ENCODE measurements at regions not wholly inside any gene's neighbourhood (a gene's known extent, or its start where the extent isn't known, plus 50 kb on each side); places are given as distances from the start of the nearest gene placed in this dataset.
"Not testable (repeated sequence)": the region's sequence is repeated elsewhere in the genome, so short reads cannot be mapped to it uniquely, and the experiment has no call there.

GRCh38 chr15:63434576-63435186, 53.0 kb upstream of the CA12 start:
- DNase-seq (ENCODE audit: low read depth, low spot score): no peak

DNA sequence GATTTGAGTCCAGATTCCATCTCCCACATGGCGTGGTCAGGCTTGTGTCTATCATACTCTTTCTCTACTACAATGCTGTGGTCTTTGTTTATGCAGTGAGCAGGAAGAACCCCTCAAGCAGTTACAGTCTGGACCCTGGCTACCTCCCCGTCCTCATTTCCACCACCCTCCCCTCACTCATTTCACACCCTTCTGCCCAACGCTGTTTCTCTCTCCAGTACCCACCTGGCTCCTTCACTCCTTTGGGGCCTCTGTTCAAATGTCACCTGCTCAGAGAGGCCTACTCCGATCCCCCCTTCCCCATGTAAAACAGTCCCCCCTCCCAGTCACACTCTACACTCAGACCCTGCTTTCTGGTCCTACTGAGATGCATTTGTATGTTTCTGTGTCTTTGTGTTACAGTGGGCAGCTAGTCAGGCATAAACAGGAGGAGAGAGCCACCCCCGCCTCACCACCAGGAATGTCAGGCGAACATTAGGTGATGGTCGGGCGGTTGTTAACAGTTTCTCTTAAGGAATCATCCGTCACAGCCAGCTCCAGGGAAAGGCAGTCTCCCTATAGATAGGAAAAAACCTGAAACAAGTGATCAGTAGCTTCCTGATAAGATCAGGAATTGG, 53.7 kb upstream of the CA12 start:
- DNase-seq (ENCODE audit: low read depth, low spot score): no peak

GRCh38 chr15:63436341-63436740, 54.7 kb upstream of the CA12 start:
- DNase-seq (ENCODE audit: low read depth, low spot score): no peak

- DNase-seq (ENCODE audit: low read depth, low spot score): peak; percentile 88
Measured at GRCh38 chr15:63436872-63437375, 55.3 kb upstream of the CA12 start.

GRCh38 chr15:63439536-63440264, 58.1 kb upstream of the CA12 start:
- DNase-seq (ENCODE audit: low read depth, low spot score): no peak

DNA sequence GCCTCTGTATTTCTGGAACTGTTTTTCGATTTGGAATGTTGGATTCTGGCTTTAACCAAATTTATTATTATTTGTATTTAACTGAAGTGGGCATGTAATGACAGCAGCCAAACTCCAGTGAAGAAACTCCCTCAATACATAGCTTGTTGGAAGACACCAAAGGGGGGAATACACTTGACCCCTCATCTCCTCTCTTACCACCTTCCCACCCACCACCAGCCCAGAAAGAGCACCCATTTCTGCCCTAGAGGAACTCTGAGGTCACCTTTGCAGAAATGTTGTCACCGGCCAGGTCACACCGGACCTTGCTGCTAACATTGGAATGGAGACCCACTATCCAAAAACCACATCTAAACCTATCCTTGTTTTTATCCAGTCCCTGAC, 58.6 kb upstream of the CA12 start:
- no peak for DNase-seq (ENCODE audit: low read depth, low spot score)

- no peak for DNase-seq (ENCODE audit: low read depth, low spot score)
Measured at GRCh38 chr15:63440756-63441155, 59.1 kb upstream of the CA12 start.

- no peak for DNase-seq (ENCODE audit: low read depth, low spot score)
Measured at GRCh38 chr15:63441266-63441665, 59.6 kb upstream of the CA12 start.

GRCh38 chr15:63442080-63442479, 60.4 kb upstream of the CA12 start:
- DNase-seq (ENCODE audit: low read depth, low spot score): no peak

DNA sequence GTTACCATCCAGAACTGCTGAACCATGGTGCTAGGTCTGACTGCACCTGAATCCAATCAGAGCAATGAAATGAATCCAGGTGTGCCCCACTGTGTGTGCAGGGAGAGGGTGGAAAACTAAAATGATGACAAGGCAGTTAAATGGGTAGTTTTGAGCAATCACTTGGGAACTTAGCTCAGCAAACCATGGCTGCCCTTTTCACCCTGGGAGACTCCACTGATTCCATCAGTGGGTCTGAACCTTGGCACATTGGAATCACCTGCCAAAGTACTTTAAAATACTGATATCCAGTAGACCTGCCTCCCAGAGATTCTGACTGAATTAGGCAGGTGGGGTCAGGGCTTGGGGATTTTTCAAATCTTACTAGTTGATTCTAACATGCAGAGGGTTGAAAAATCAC, 59.8 kb upstream of the USP3 start:
- no peak for DNase-seq (ENCODE audit: low read depth, low spot score)

DNA sequence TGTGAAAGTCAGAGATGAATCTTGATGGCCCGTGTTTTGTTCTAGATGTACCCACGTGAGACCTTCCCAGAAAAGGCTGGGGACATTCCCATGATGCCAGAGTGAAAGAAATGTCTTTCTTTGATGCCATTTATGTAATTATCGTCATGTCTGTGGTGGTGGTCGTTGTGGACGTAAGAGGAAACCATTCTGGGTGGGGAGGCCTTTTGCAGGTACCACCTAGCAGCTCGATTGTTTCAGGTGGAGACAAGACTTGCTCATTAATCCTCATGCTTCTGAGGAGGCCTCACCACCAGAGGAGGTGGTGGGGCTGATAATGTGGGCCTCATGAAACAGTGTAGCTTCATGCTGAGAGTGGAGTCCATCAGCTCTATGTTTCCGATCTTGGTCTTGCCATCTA, 58.1 kb upstream of the USP3 start:
- DNase-seq (ENCODE audit: low read depth, low spot score): no peak

DNA sequence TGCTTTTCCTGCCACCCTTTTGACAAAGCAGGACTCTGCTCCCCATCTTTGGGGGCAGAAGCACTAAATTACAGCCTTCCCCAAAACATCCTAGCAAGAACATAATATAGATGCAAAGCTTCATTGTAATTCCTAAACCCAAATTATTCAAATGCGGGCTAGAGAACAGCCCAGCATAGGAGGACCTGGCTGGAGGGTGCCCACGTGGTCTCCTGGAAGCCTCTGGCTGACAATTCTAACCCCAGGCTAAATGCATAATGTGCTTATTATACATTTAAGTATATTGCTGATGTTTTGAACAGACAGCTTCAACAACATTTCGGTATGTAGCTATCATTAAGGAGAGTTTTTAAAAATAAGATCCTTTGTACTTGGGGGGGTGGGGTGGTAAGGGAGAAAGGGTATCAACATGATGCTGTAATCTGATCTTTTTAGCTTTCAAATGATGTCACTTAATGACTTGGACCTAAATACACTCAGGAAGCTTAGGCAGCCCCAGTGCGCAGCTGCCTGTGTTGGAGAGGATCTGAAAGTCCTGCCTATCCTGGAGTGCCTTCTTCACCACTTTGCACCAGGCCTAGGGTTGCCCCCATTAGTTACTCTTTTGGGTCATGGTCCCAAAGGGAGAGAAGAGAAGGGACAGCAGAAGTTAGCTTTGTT, 57.2 kb upstream of the USP3 start:
- no peak for DNase-seq (ENCODE audit: low read depth, low spot score)

- DNase-seq (ENCODE audit: low read depth, low spot score): no peak
Measured at GRCh38 chr15:63448266-63448665, 56.1 kb upstream of the USP3 start.

- DNase-seq (ENCODE audit: low read depth, low spot score): not testable (repeated sequence)
Measured at GRCh38 chr15:63448872-63449555, 55.4 kb upstream of the USP3 start.

DNA sequence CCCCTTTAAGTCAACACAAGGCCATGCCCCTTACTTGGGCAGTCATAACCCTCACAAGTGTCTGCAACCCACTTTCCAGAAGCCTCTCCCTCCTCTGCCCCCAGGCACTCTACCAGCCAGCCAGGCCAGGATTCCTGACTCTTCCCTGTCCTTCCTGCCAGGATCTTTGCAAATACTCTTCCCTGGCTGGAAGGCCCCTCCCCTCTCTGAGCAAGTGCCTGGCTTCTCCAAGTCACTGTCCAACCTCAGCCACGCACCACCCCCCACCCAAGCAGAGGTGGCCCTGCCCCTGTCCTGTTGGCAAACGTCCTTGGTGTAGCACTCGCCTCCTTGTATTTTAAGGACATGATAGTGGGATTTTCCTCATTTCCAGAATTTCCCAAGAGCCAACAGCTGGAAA, 54.7 kb upstream of the USP3 start:
- no peak for DNase-seq (ENCODE audit: low read depth, low spot score)

DNA sequence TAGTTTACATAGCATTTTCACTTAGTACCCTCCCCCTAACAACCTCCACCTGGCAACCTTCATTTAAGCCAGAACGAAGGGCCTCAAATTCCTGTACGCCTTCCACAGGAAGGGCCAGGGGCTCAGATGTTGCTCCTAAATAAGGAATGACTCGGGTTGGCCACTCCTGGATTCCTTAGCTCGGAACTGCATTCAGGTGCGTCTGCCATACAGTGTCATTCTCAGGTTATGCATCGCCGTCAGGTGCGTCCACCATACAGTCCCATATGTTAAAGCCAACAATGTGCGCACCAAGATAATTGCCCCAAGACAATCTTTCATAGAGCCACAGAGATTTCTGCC, 53.5 kb upstream of the USP3 start:
- no peak for DNase-seq (ENCODE audit: low read depth, low spot score)

DNA sequence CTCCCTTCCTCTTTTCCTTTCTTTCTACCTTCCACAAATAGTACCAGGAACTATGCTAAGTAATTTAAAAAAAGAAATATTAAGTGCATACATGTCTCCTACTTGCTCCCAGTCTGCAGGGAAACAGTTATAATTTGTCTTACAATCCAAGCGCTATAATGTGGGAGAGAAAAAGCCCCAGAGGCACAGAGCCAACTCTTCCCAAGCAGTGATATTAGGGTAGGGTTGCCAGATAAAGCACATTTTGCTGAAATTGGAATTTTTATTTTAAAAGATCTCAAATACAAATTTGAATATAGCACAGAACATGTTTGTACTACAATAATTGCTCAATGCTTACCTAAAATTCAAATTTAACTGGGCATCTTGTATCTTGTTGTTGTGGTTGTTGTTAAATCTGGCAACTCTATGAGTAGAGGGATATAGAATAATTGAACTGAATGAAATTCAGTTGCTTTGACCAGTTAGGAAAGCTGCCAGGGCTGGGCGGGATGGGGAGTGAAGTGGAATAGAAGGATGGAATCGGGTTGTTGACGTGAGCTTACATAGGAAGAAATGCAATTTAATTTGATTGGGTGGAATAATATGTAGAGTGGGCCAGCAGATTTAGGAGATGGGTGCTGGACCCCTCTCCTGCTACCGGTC, 52.6 kb upstream of the USP3 start:
- DNase-seq (ENCODE audit: low read depth, low spot score): no peak

- DNase-seq (ENCODE audit: low read depth, low spot score): no peak
Measured at GRCh38 chr15:63452552-63453136, 51.7 kb upstream of the USP3 start.

- DNase-seq (ENCODE audit: low read depth, low spot score): no peak
Measured at GRCh38 chr15:63453186-63453905, 51.0 kb upstream of the USP3 start.

GRCh38 chr15:63454503-63455211, 49.7 kb upstream of the USP3 start:
- DNase-seq (ENCODE audit: low read depth, low spot score): no peak
